ENCODE measurements at regions not wholly inside any gene's neighbourhood (a gene's known extent, or its start where the extent isn't known, plus 50 kb on each side); places are given as distances from the start of the nearest gene placed in this dataset.

- Histone ChIP-seq H3K27me3 (no peaks in the 10 kb centered on the region), H3K27ac (no peak overlapping the region), H3K4me1 (no peaks in the 10 kb centered on the region), H3K9me3 (no peaks in the 10 kb centered on the region), H3K36me3 (no peaks in the 10 kb centered on the region), H3K4me3 (no peak overlapping the region)
- DNase-seq (ENCODE audit: low spot score in 2 of 2): no peak
- TF ChIP-seq CTCF (IDR thresholded peaks at IDR 0.05): no peak
- intact Hi-C loops (cut with DNase I): no loop called here
These were observed 309.1 kb upstream of the NRIP1 start for GRCh38 chr21:15373941-15374340.

DNA sequence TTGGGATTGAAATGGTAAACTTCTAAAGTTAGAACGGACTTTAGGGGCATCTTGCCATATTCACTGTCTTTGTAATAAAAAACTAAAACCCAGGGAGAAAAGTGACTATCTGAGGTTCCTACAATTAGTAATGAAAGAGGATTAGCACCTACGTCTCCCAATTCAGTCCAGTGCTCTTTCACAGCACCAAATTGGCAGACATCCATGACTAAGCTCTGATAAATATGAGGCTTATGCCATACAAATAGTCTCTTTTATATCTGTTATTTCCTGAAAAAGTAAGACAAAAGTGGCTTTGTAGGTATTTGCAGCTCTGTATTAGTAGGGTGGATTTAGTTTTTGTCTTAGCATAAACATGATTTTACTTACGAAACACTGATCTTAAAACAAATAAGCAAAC, 315.0 kb upstream of the NRIP1 start:
- Histone ChIP-seq H3K9me3 (no peaks in the 10 kb centered on the region), H3K4me3 (no peak overlapping the region), H3K27ac (no peak overlapping the region), H3K36me3 (no peaks in the 10 kb centered on the region), H3K4me1 (no peaks in the 10 kb centered on the region), H3K27me3 (no peaks in the 10 kb centered on the region)
- TF ChIP-seq CTCF (IDR thresholded peaks at IDR 0.05): no peak
- no peak for DNase-seq (ENCODE audit: low spot score in 2 of 2)
- intact Hi-C loops (cut with DNase I): no loop called here

DNA sequence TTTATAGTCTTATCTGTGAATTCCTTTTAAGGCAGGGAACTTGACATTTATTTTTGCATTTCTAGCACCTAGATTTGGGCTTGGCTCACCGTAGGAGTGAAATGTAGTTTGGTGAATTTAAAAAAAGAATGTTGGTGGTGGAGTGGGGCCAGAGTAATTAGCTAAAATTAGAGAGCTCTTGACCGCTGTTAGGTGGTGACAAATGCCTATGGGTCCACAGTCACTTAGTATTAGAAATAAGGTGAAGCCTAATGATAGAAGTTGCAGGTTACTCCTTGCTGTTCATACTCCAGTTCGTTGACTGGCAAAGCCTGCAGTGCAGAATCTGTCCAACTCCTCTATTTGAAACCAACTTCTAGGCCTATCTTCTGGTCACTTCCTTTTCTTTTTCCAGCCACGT, 318.8 kb upstream of the NRIP1 start:
- intact Hi-C loops (cut with DNase I): no loop called here
- no peak overlapping the region for H3K27ac ChIP-seq
- TF ChIP-seq CTCF (IDR thresholded peaks at IDR 0.05): no peak
- no peaks in the 10 kb centered on the region for H3K4me1 ChIP-seq
- no peaks in the 10 kb centered on the region for H3K9me3 ChIP-seq
- H3K27me3 ChIP-seq: no peaks in the 10 kb centered on the region
- H3K4me3 ChIP-seq: no peak overlapping the region
- DNase-seq (ENCODE audit: low spot score in 2 of 2): no peak
- H3K36me3 ChIP-seq: no peaks in the 10 kb centered on the region

GRCh38 chr21:15390049-15390448, 325.2 kb upstream of the NRIP1 start:
- no peak for DNase-seq (ENCODE audit: low spot score in 2 of 2)

GRCh38 chr21:15397258-15397657, 332.5 kb upstream of the NRIP1 start:
- no peak overlapping the region for H3K4me3 ChIP-seq
- no peaks in the 10 kb centered on the region for H3K27me3 ChIP-seq
- no peak for DNase-seq (ENCODE audit: low spot score in 2 of 2)
- TF ChIP-seq CTCF (IDR thresholded peaks at IDR 0.05): no peak
- no peaks in the 10 kb centered on the region for H3K36me3 ChIP-seq
- no peak overlapping the region for H3K27ac ChIP-seq
- H3K9me3 ChIP-seq: no peaks in the 10 kb centered on the region
- intact Hi-C loops (cut with DNase I): no loop called here
- H3K4me1 ChIP-seq: no peaks in the 10 kb centered on the region

More at GRCh38 chr21:15390049-15390448, 325.2 kb upstream of the NRIP1 start:
- intact Hi-C loops (cut with DNase I): no loop called here
- Histone ChIP-seq H3K27me3 (no peaks in the 10 kb centered on the region), H3K9me3 (no peaks in the 10 kb centered on the region), H3K36me3 (no peaks in the 10 kb centered on the region), H3K4me3 (no peak overlapping the region), H3K4me1 (no peaks in the 10 kb centered on the region), H3K27ac (no peak overlapping the region)
- TF ChIP-seq CTCF (IDR thresholded peaks at IDR 0.05): no peak

- Histone ChIP-seq H3K27me3 (no peaks in the 10 kb centered on the region), H3K36me3 (no peaks in the 10 kb centered on the region), H3K4me1 (no peaks in the 10 kb centered on the region), H3K9me3 (no peaks in the 10 kb centered on the region), H3K27ac (no peak overlapping the region), H3K4me3 (no peak overlapping the region)
- intact Hi-C loops (cut with DNase I): no loop called here
- TF ChIP-seq CTCF (IDR thresholded peaks at IDR 0.05): no peak
- DNase-seq (ENCODE audit: low spot score in 2 of 2): no peak
These were observed 328.9 kb upstream of the USP25 start for GRCh38 chr21:15400905-15401304.
